ENCODE measurements at regions not wholly inside any gene's neighbourhood (a gene's known extent, or its start where the extent isn't known, plus 50 kb on each side); places are given as distances from the start of the nearest gene placed in this dataset.

GRCh38 chr6:121837545-121838229 lies 402.2 kb downstream of the GJA1 start:
- TF ChIP-seq CTCF (conservative IDR thresholded peaks at IDR 0.05; ENCODE audit: low read length) (no peak), EZH2phosphoT487 (IDR thresholded peaks at IDR 0.05; ENCODE audit: borderline replicate concordance) (no peak)

All from Loucy (cell line).